ENCODE measurements at regions not wholly inside any gene's neighbourhood (a gene's known extent, or its start where the extent isn't known, plus 50 kb on each side); places are given as distances from the start of the nearest gene placed in this dataset.

DNA sequence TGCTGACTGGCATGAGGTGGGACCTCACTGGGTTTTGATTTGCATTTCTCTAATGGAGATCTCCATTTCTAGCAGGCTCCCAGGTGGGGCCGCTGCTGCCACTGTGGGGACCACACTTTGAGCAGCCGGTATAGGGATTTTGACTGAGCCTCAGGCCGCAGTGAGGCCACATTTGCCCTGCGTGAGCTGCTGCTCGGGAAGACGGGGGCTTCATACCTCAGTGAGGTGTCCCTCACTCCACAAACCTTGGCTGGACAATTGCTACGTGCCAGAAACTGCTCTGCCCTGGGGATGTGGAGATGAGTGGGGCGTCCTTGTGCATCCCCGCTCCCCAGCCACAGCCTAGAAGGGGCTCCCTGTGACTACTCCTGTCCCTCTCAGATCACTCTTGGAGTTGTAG lies 134.3 kb downstream of the ANKRD60 start:
- no peak for DNase-seq (ENCODE audit: low read depth in 4 of 4, low spot score in 3 of 4)

- DNase-seq (ENCODE audit: low read depth in 4 of 4, low spot score in 3 of 4): no peak
These were observed 135.6 kb downstream of the ANKRD60 start for GRCh38 chr20:58092871-58093270.

DNA sequence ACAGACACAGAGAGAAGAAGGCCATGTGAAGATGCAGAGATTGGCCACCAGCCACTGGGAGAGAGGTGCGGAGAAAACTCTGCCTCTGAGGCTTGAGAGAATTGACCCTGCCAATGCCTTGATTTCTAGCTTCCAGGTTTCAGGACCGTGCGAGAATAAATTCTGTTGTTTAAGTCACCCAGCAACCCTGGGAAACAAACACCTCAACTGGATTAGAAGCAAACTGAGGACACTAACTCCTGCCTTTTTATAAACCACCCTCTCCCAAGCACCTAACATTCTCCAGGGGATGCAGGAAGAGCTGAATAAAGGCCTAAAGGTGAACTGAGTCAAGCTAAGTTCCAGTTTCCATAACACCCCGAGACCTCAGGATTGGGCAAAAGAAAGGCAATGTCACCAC lies 136.1 kb downstream of the ANKRD60 start:
- no peak for DNase-seq (ENCODE audit: low read depth in 4 of 4, low spot score in 3 of 4)

- no peak for DNase-seq (ENCODE audit: low read depth in 4 of 4, low spot score in 3 of 4)
These were observed 136.6 kb downstream of the ANKRD60 start for GRCh38 chr20:58091810-58092209.

DNA sequence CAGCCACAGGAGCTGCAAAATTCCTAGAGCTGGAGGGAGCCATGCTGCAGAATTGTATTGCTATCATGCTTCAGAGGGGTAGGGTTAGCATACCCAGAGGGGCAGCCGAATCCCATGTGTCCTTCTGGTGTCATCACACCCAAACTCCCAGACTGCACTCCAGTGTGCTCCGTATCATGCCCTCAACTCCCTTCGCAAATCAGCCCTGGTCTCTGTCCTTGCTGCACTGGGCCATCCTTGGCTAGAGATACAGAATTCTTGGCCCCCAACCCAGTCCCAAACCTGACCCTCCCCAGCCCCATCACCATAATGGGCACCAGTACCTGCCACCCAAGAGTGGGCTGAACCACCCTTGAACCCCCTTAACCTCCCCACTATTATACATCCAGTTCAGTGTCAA lies 138.3 kb downstream of the ANKRD60 start:
- no peak for DNase-seq (ENCODE audit: low read depth in 4 of 4, low spot score in 3 of 4)

GRCh38 chr20:58088625-58089024 lies 139.8 kb downstream of the ANKRD60 start:
- no peak for DNase-seq (ENCODE audit: low read depth in 4 of 4, low spot score in 3 of 4)

GRCh38 chr20:58088105-58088504 lies 140.3 kb downstream of the ANKRD60 start:
- DNase-seq (ENCODE audit: low read depth in 4 of 4, low spot score in 3 of 4): no peak

GRCh38 chr20:58087562-58087858 lies 140.9 kb downstream of the ANKRD60 start:
- DNase-seq (ENCODE audit: low read depth in 4 of 4, low spot score in 3 of 4): no peak

GRCh38 chr20:58086763-58087561 lies 141.5 kb downstream of the ANKRD60 start:
- peak in 1 of 4 donors; percentile 30 for DNase-seq (ENCODE audit: low read depth in 4 of 4, low spot score in 3 of 4)

GRCh38 chr20:58084966-58085365 lies 143.5 kb downstream of the ANKRD60 start:
- no peak for DNase-seq (ENCODE audit: low read depth in 4 of 4, low spot score in 3 of 4)

DNA sequence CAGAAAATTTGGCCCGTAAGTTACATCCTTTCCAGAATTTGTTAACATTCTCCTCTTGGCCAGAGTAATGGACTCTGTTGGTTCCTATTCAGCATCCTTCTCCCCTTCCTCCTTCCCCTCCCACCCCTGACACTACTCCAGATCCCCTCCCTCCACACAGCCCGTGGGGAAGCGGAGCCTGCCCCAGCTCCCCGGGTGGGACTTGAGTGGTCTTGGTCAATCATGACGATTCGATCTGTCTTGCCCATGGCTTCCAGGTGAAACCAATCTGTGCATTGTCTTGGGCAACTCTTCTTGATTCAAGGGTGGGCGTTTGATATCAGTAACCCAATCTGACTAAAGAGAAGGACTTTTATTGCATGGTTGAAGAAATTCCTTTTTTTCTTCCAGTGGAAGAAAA lies 143.9 kb downstream of the ANKRD60 start:
- no peak for DNase-seq (ENCODE audit: low read depth in 4 of 4, low spot score in 3 of 4)

- no peak for DNase-seq (ENCODE audit: low read depth in 4 of 4, low spot score in 3 of 4)
These were observed 146.6 kb downstream of the ANKRD60 start for GRCh38 chr20:58081846-58082245.

DNA sequence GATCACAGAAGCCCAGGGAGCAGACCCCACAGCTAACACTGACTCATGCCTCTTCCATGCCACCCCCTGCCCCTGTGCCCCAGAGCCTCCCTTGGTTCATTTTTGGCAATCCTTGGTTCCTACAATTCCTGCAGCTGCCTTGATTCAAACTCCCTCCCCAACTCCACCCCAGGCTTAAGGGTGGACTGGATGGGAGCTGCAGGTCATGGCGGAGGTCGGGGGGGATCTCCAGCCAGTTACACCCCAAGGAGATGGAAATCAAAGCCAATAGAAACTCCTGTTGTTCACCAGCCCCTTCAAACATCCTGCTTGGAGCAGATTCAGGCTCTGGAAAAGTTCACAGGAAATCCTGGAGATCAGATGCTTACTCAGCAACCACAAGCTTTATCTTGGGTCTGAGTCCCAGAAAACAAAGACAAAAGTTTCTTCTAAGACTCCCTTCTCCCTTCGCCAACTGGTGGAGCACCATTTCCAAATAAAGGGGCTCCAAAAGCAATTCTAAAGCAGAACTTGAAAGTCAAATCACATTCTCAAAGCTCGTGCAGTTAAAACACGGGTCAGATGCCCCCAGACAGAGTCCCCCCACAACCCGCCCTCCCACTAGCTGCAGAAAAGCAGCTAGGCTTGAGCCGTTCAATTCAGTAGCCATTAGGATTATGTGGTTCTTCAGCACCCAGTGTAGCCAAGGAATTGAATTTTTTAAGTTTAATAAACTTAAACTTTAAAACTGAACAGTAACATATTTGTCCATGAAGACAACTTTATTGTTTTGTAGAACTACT lies 149.5 kb downstream of the ANKRD60 start:
- DNase-seq (ENCODE audit: low read depth in 4 of 4, low spot score in 3 of 4): peak in 1 of 4 donors; percentile 33

GRCh38 chr20:58077282-58077681 lies 151.2 kb downstream of the ANKRD60 start:
- no peak for DNase-seq (ENCODE audit: low read depth in 4 of 4, low spot score in 3 of 4)

DNA sequence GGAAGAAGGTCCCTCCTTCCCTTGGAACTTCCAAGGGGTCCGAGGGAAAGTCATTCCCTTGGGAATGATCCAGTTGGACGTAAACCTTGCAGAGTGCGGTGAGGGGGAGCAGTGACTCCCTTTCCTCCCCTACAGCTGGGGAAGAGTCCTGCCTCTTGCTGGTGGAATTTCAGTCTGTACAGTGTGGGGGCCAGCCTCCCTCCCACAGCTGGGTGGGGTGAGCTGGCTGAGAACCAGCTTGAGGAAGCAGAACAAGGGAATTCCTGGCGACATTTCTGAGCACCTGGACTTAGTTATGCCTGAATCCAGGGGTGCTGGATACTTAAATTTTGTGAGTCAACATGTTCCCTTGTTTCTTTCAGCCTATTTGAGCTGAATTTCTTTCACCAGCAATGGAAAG lies 152.0 kb downstream of the ANKRD60 start:
- no peak for DNase-seq (ENCODE audit: low read depth in 4 of 4, low spot score in 3 of 4)

DNA sequence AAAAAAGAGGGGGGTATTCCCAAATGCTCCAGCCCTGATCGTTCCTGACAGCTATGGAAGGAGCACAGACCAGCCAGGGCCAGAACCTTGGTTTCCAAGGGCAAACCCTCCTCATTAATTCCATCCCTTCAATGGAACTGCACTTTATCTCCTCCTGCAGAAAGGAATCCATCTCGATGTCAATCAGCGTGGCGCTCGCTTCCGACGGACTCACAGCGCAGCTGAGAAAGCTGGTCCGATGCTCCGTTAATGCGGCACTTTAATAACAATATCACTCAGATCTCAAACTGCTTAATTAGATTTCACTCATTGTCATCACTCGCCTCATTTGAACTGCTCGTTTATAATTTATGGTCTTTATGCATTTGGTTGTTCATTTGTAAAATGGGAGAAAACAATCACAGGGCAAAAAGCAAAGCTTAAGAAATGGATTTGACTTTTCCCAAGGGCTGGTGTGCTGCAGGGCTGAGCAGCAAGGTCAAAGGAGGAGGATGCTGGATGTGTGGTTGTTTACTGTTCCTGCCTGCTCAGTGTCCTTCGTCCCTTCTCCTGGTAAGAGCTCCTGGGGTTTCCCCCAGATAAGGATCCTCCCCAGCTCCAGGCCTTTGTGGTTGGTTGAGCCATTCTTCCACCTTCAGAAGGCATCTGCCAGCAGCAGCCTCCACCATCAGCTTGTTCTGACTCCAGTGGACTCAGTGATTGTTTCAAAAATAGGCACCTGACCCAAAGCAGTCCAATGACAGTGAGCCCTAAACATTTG lies 152.7 kb downstream of the ANKRD60 start:
- no peak for DNase-seq (ENCODE audit: low read depth in 4 of 4, low spot score in 3 of 4)

- no peak for DNase-seq (ENCODE audit: low read depth in 4 of 4, low spot score in 3 of 4)
These were observed 154.3 kb downstream of the ANKRD60 start for GRCh38 chr20:58073945-58074856.

GRCh38 chr20:58072695-58073671 lies 155.5 kb downstream of the ANKRD60 start:
- no peak for DNase-seq (ENCODE audit: low read depth in 4 of 4, low spot score in 3 of 4)

GRCh38 chr20:58071991-58072390 lies 156.5 kb downstream of the ANKRD60 start:
- no peak for DNase-seq (ENCODE audit: low read depth in 4 of 4, low spot score in 3 of 4)

Data from left renal pelvis (tissue), 4 donors.